Lower lobe of right lung (tissue), 2 donors: ENCODE measurements at regions not wholly inside any gene's neighbourhood (a gene's known extent, or its start where the extent isn't known, plus 50 kb on each side); places are given as distances from the start of the nearest gene placed in this dataset.
A peak's percentile ranks its signal among the peaks of the same experiment; 100 is the strongest.

ENCODE experiments used
- ATAC-seq, 2 donors: fragments of 200-7000 bp; cut with Tn5 transposase; one replicate each; pipeline ENCODE4 v1.9.1; 2020 to 2022; ENCODE audit warnings: mild to moderate bottlenecking in 2 of 2, moderate library complexity in 2 of 2
- DNase-seq: peaks from one replicate; pipeline ENCODE4 v3.0.0-alpha.2; 2020
- H3K27ac ChIP-seq: fragments of 200-600 bp; one replicate; pipeline ENCODE4 v1.8.0; 2022
- H3K27me3 ChIP-seq: fragments of 200-600 bp; one replicate; pipeline ENCODE4 v1.8.0; 2022; ENCODE audit warnings: low read depth
- H3K36me3 ChIP-seq: fragments of 200-600 bp; one replicate; pipeline ENCODE4 v1.8.0; 2022; ENCODE audit warnings: mild to moderate bottlenecking
- H3K4me1 ChIP-seq: fragments of 200-600 bp; one replicate; pipeline ENCODE4 v1.8.0; 2022
- H3K4me3 ChIP-seq: fragments of 200-600 bp; one replicate; pipeline ENCODE4 v1.8.0; 2022; ENCODE audit warnings: mild to moderate bottlenecking
- H3K9me3 ChIP-seq: fragments of 200-600 bp; one replicate; pipeline ENCODE4 v1.8.0; 2022
- CTCF ChIP-seq: fragments of 200-600 bp; IDR thresholded peaks from one replicate; pipeline ENCODE4 v1.8.0; 2022; ENCODE audit warnings: antibody characterized with exemption, mild to moderate bottlenecking
- intact Hi-C: fragments of 100-400 bp; cut with DNase I; formaldehyde crosslinking; loops from one replicate; pipeline ENCODE4 v1.11.0; 2022
- donor health status: DM: no; HTN: yes; CAD: no; lungs with severe emphysema.

- Histone ChIP-seq H3K27ac (no peak overlapping the region), H3K27me3 (no peaks in the 10 kb centered on the region), H3K4me3 (no peak overlapping the region), H3K4me1 (peaks cover 19% of the 10 kb centered on the region), H3K36me3 (no peaks in the 10 kb centered on the region), H3K9me3 (no peaks in the 10 kb centered on the region)
- intact Hi-C loops, result no loop called here
- no peak for TF ChIP-seq CTCF
- ATAC-seq (no peak), DNase-seq (no peak)
Observed at GRCh38 chr2:217693363-217693762, 309.4 kb downstream of the TNS1 start.

GRCh38 chr2:217691920-217692666 is 310.7 kb downstream of the TNS1 start:
- DNase-seq (peak; percentile 66), ATAC-seq (peak; percentile 75 to 84)
- peak overlapping the region; percentile 46 for H3K27ac ChIP-seq
- H3K4me1 ChIP-seq, result peaks cover 19% of the 10 kb centered on the region
- intact Hi-C loops, result no loop called here
- H3K4me3 ChIP-seq, result no peak overlapping the region
- H3K9me3 ChIP-seq, result no peaks in the 10 kb centered on the region
- no peak for TF ChIP-seq CTCF
- no peaks in the 10 kb centered on the region for H3K27me3 ChIP-seq
- H3K36me3 ChIP-seq, result no peaks in the 10 kb centered on the region

DNA sequence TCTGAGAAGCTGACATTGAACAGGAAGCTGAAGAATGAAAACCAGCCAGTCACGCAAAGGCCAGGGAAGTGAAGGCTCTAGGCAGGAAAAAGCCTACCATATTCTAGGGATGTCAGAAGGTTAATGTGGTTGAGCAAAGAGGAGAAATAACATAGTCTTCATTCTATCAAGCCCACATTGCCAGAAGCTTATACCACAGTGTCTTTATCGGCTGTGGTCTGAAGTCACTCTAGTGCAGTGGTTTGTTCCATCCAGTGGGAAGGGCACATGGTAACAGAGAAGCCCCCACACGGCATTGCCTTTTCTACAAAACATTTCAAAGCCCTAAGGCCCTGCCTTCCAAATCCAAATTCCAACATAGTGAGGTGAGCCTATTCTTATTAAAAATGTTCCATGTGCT is 311.3 kb downstream of the TNS1 start:
- ATAC-seq (no peak), DNase-seq (no peak)
- Histone ChIP-seq H3K27ac (peak overlapping the region; percentile 46), H3K4me1 (peaks cover 19% of the 10 kb centered on the region), H3K9me3 (no peaks in the 10 kb centered on the region), H3K36me3 (no peaks in the 10 kb centered on the region), H3K27me3 (no peaks in the 10 kb centered on the region), H3K4me3 (no peak overlapping the region)
- intact Hi-C loops, result no loop called here
- TF ChIP-seq CTCF, result no peak

GRCh38 chr2:217689053-217689452 is 313.7 kb downstream of the TNS1 start:
- peaks cover 19% of the 10 kb centered on the region for H3K4me1 ChIP-seq
- H3K27ac ChIP-seq, result no peak overlapping the region
- H3K9me3 ChIP-seq, result no peaks in the 10 kb centered on the region
- ATAC-seq (no peak), DNase-seq (no peak)
- no peaks in the 10 kb centered on the region for H3K27me3 ChIP-seq
- H3K4me3 ChIP-seq, result no peak overlapping the region
- no peak for TF ChIP-seq CTCF
- no peaks in the 10 kb centered on the region for H3K36me3 ChIP-seq
- intact Hi-C loops, result no loop called here

- DNase-seq (no peak), ATAC-seq (no peak)
- H3K27me3 ChIP-seq, result no peaks in the 10 kb centered on the region
- H3K27ac ChIP-seq, result peak overlapping the region; percentile 51
- peaks cover 15% of the 10 kb centered on the region for H3K4me1 ChIP-seq
- H3K4me3 ChIP-seq, result no peak overlapping the region
- no peaks in the 10 kb centered on the region for H3K36me3 ChIP-seq
- no peaks in the 10 kb centered on the region for H3K9me3 ChIP-seq
- no peak for TF ChIP-seq CTCF
- intact Hi-C loops, result no loop called here
Observed at GRCh38 chr2:217688494-217688893, 314.3 kb downstream of the TNS1 start.
